Caco-2 (cell line): ENCODE measurements at regions not wholly inside any gene's neighbourhood (a gene's known extent, or its start where the extent isn't known, plus 50 kb on each side); places are given as distances from the start of the nearest gene placed in this dataset.

Experiments used
- BruUV-seq: library from RNA; stranded (reverse); fragments of 400-500 nt; replicated peaks from 2 replicates; lab custom pipeline; 2021; lab: Mats Ljungman, UMichigan
- CTCF ChIA-PET: fragments of 300-600 bp; sonication (Branson Sonifier 250); formaldehyde crosslinking; loops from one replicate; lab custom pipeline; 2022; ENCODE audit warnings: antibody characterized with exemption; lab: Charles Lee
- POLR2A ChIA-PET: fragments of 300-600 bp; sonication (Branson Sonifier 250); formaldehyde crosslinking; loops from one replicate; lab custom pipeline; 2022; ENCODE audit warnings: antibody characterized with exemption; lab: Charles Lee
- DNase-seq, 2 experiments: peaks; one replicate each; pipeline versions ENCODE4 v3.0.0 to v3.0.0-alpha.2; 2020 to 2022
- H3K27me3 ChIP-seq: replicated peaks from 2 replicates; pipeline ENCODE4 v1.6.0; 2011; ENCODE audit warnings: low read length; ENCODE audit not compliant: control insufficient read depth, insufficient read depth
- H3K36me3 ChIP-seq: 2 replicates; pipeline ENCODE4 v1.5.1; 2011; ENCODE audit warnings: low read length; ENCODE audit not compliant: control insufficient read depth, insufficient read depth
- H3K4me1 ChIP-seq: fragments of 250-450 bp; sonication (Bioruptor Pico); 2 replicates; pipeline ENCODE4 v1.5.1; 2020; ENCODE audit warnings: mild to moderate bottlenecking
- H3K4me3 ChIP-seq: 2 replicates; pipeline ENCODE4 v1.5.1; 2011; ENCODE audit warnings: low read depth, mild to moderate bottlenecking, control low read depth, low read length
- H3K9me3 ChIP-seq: fragments of 250-450 bp; sonication (Bioruptor Pico); 2 replicates; pipeline ENCODE4 v1.5.1; 2020; ENCODE audit warnings: mild to moderate bottlenecking, moderate library complexity
- H3K27ac Mint-ChIP-seq: one replicate; pipeline ENCODE4 v1.8.0; 2022; ENCODE audit warnings: mixed read lengths; ENCODE audit not compliant: unreplicated experiment
- H3K27me3 Mint-ChIP-seq: one replicate; pipeline ENCODE4 v1.8.0; 2022; ENCODE audit warnings: mixed read lengths; ENCODE audit not compliant: insufficient read depth, unreplicated experiment
- H3K36me3 Mint-ChIP-seq: one replicate; pipeline ENCODE4 v1.8.0; 2022; ENCODE audit warnings: mild to moderate bottlenecking, mixed read lengths; ENCODE audit not compliant: insufficient read depth, unreplicated experiment
- H3K4me1 Mint-ChIP-seq: one replicate; pipeline ENCODE4 v1.8.0; 2022; ENCODE audit warnings: low read depth, mixed read lengths; ENCODE audit not compliant: unreplicated experiment
- H3K4me3 Mint-ChIP-seq: one replicate; pipeline ENCODE4 v1.8.0; 2022; ENCODE audit warnings: mild to moderate bottlenecking, moderate library complexity, mixed read lengths; ENCODE audit not compliant: unreplicated experiment
- H3K9me3 Mint-ChIP-seq: one replicate; pipeline ENCODE4 v1.8.0; 2022; ENCODE audit warnings: mixed read lengths; ENCODE audit not compliant: unreplicated experiment
- intact Hi-C: fragments of 100-400 bp; cut with micrococcal nuclease; formaldehyde crosslinking; loops from one replicate; pipeline ENCODE4 v1.10.0; 2022; ENCODE audit not compliant: unreplicated experiment
- TF ChIP-seq, protein P1 (sequence below), 2 experiments: fragments of 200-600 bp in 1 of 2; IDR thresholded peaks; 1 replicate in 1 of 2; 2 replicates in 1 of 2; pipeline versions ENCODE4 v1.5.1 to v1.8.0; 2011 to 2022; ENCODE audit warnings: antibody characterized with exemption in 1 of 2, control low read depth in 1 of 2, inconsistent platforms in 1 of 2, low read depth in 1 of 2, low read length in 1 of 2, mild to moderate bottlenecking in 1 of 2, moderate library complexity in 1 of 2; ENCODE audit not compliant: insufficient read depth in 1 of 2, severe bottlenecking in 1 of 2, unreplicated experiment in 1 of 2

DNA sequence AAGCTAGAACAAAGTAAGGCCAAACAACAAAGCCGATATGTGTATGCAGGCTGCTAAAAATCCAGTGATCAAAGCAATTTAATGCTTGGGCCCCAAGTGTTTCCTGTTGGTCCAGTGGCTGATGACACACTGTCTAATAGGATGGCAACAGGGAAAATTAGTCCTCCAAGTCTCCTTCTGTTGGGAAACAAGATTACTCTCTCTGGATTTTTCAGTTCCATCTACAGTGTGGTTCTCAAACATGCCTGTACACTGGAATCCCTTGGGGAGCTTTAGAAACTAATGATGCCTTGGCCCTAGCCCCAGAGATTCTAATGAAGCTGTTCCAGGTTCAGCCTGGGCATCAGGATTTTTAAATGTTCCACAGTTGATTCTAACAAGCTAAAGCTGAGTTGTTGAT is 198.7 kb downstream of the AHR start:
- peaks cover 11% of the 10 kb centered on the region for H3K4me1 Mint-ChIP-seq
- CTCF ChIA-PET, result no interaction called here

DNA sequence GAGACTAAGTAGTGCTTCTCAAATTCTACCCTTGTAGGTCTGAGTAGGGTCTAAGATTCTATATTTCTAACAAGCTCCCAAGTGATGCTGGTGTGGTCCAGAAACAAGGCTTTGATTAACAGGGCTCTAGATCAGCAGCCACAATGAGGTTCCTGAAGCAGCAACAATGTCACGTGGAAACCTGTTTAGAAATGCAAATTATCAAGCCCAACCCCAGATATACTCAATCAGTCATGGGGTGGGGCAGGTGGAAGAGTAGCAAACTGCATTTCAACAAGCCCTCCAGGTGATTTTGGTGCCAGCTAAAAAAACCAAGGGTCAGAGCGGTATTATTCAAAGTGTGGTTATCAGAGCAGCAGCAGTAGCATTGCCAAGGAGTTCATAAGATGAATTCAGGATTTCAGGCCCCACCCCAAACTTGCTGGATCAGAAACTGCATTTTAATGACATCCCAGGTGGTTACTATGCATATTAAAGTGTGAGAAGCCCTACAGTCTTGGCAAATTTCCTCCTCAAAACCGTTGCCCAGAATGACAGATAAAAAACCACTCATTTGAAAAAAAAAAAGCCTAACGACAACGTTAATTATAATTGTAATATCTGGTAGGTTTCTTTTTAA is 199.2 kb downstream of the AHR start:
- BruUV-seq, result no TSS peak
- H3K9me3 ChIP-seq, result no peaks in the 10 kb centered on the region
- H3K36me3 ChIP-seq, result no peaks in the 10 kb centered on the region
- Mint-ChIP-seq H3K4me3 (no peak overlapping the region), H3K27me3 (no peaks in the 10 kb centered on the region), H3K4me1 (peaks cover 11% of the 10 kb centered on the region), H3K9me3 (peaks cover 16% of the 10 kb centered on the region), H3K27ac (no peak overlapping the region), H3K36me3 (no peaks in the 10 kb centered on the region)
- no peaks in the 10 kb centered on the region for H3K27me3 ChIP-seq
- no peak overlapping the region for H3K4me3 ChIP-seq
- ChIA-PET CTCF (no interaction called here), POLR2A (no interaction called here)
- H3K4me1 ChIP-seq, result peaks cover 22% of the 10 kb centered on the region
- intact Hi-C loops, result loop anchor here (5.0 kb wide), 1 partner anchor 120 kb away; no protein-coding TSS in a partner anchor
- TF ChIP-seq, protein P1, sequence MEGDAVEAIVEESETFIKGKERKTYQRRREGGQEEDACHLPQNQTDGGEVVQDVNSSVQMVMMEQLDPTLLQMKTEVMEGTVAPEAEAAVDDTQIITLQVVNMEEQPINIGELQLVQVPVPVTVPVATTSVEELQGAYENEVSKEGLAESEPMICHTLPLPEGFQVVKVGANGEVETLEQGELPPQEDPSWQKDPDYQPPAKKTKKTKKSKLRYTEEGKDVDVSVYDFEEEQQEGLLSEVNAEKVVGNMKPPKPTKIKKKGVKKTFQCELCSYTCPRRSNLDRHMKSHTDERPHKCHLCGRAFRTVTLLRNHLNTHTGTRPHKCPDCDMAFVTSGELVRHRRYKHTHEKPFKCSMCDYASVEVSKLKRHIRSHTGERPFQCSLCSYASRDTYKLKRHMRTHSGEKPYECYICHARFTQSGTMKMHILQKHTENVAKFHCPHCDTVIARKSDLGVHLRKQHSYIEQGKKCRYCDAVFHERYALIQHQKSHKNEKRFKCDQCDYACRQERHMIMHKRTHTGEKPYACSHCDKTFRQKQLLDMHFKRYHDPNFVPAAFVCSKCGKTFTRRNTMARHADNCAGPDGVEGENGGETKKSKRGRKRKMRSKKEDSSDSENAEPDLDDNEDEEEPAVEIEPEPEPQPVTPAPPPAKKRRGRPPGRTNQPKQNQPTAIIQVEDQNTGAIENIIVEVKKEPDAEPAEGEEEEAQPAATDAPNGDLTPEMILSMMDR (IDR thresholded peaks at IDR 0.05; ENCODE audit: insufficient read depth in 1 of 2, low read depth in 1 of 2, low read length in 1 of 2, severe bottlenecking in 1 of 2, unreplicated experiment in 1 of 2), result no peak
- DNase-seq, result no peak

More for the DNA sequence above, 198.7 kb downstream of the AHR start:
- Mint-ChIP-seq H3K4me3 (no peak overlapping the region), H3K27ac (no peak overlapping the region), H3K36me3 (no peaks in the 10 kb centered on the region), H3K9me3 (peaks cover 16% of the 10 kb centered on the region), H3K27me3 (no peaks in the 10 kb centered on the region)
- Histone ChIP-seq H3K9me3 (no peaks in the 10 kb centered on the region), H3K27me3 (no peaks in the 10 kb centered on the region), H3K4me1 (peaks cover 24% of the 10 kb centered on the region), H3K4me3 (no peak overlapping the region), H3K36me3 (no peaks in the 10 kb centered on the region)
- BruUV-seq, result no TSS peak
- TF ChIP-seq, protein P1 (IDR thresholded peaks at IDR 0.05; ENCODE audit: insufficient read depth in 1 of 2, low read depth in 1 of 2, low read length in 1 of 2, severe bottlenecking in 1 of 2, unreplicated experiment in 1 of 2), result no peak
- DNase-seq, result no peak
- intact Hi-C loops, result loop anchor here (5.0 kb wide), 1 partner anchor 120 kb away; no protein-coding TSS in a partner anchor
- POLR2A ChIA-PET, result no interaction called here

DNA sequence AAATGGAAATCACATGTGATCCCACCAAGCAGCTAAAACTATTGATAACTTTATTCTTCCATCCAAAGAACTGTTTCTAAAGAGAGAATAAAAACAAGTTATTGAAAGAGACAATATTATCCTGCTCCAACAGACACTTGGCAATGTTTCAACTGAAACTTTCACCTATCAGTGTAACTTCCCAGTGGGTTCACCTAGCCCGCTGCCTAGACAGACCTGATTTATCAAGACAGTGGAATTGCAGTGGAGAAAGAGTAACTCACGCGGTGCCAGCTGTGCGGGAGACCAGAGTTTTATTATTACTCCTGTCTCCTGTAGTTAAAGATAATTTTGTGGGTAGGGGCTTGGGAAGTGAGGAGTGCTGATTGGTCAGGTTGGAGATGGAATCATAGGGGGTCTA is 199.8 kb downstream of the AHR start:
- H3K27me3 ChIP-seq, result no peaks in the 10 kb centered on the region
- H3K36me3 Mint-ChIP-seq, result no peaks in the 10 kb centered on the region
- peaks cover 23% of the 10 kb centered on the region for H3K4me1 ChIP-seq
- BruUV-seq, result no TSS peak
- H3K4me1 Mint-ChIP-seq, result peaks cover 11% of the 10 kb centered on the region
- H3K9me3 ChIP-seq, result no peaks in the 10 kb centered on the region
- no peak overlapping the region for H3K27ac Mint-ChIP-seq
- H3K4me3 ChIP-seq, result no peak overlapping the region
- TF ChIP-seq, protein P1 (IDR thresholded peaks at IDR 0.05; ENCODE audit: insufficient read depth in 1 of 2, low read depth in 1 of 2, low read length in 1 of 2, severe bottlenecking in 1 of 2, unreplicated experiment in 1 of 2), result no peak
- no peaks in the 10 kb centered on the region for H3K27me3 Mint-ChIP-seq
- H3K36me3 ChIP-seq, result no peaks in the 10 kb centered on the region
- intact Hi-C loops, result loop anchor here (5.0 kb wide), 1 partner anchor 119 kb away; no protein-coding TSS in a partner anchor
- ChIA-PET CTCF (no interaction called here), POLR2A (no interaction called here)
- no peak overlapping the region for H3K4me3 Mint-ChIP-seq
- peaks cover 16% of the 10 kb centered on the region for H3K9me3 Mint-ChIP-seq
- no peak for DNase-seq
